Ascending aorta (tissue), 2 donors: ENCODE measurements at regions not wholly inside any gene's neighbourhood (a gene's known extent, or its start where the extent isn't known, plus 50 kb on each side); places are given as distances from the start of the nearest gene placed in this dataset.

ENCODE experiments used
- DNase-seq, 2 donors: peaks; one replicate each; pipeline ENCODE4 v3.0.0-alpha.2; 2019; ENCODE audit warnings: low spot score in 2 of 2
- H3K27ac ChIP-seq, 2 donors: fragments of 200-600 bp; sonication (generic); one replicate each; pipeline ENCODE4 v1.5.1; 2016 to 2017; ENCODE audit warnings: mild to moderate bottlenecking in 1 of 2
- H3K27me3 ChIP-seq: fragments of 200-600 bp; sonication (generic); one replicate; pipeline ENCODE4 v1.5.1; 2017
- H3K36me3 ChIP-seq, 2 donors: fragments of 200-600 bp; sonication (generic); one replicate each; pipeline ENCODE4 v1.5.1; 2016
- H3K4me1 ChIP-seq, 2 donors: fragments of 200-600 bp; sonication (generic); one replicate each; pipeline ENCODE4 v1.5.1; 2016 to 2017; ENCODE audit warnings: mild to moderate bottlenecking in 1 of 2
- H3K4me3 ChIP-seq, 2 donors: fragments of 200-600 bp; sonication (generic); one replicate each; pipeline ENCODE4 v1.5.1; 2016 to 2017; ENCODE audit warnings: mild to moderate bottlenecking in 1 of 2
- H3K9me3 ChIP-seq, 2 donors: fragments of 200-600 bp; sonication (generic); one replicate each; pipeline ENCODE4 v1.5.1; 2016
- CTCF ChIP-seq, 3 experiments: fragments of 200-600 bp in 2 of 3; fragments of 450-650 bp in 1 of 3; sonication (generic) in 2 of 3; IDR thresholded peaks; one replicate each; pipeline ENCODE4 v1.5.1; 2016 to 2019; ENCODE audit warnings: antibody characterized with exemption in 3 of 3, mild to moderate bottlenecking in 1 of 3, moderate library complexity in 1 of 3
- intact Hi-C: fragments of 100-400 bp; cut with DNase I; formaldehyde crosslinking; loops from one replicate; pipeline ENCODE4 v1.15.1; 2023

- H3K4me1 ChIP-seq: no peaks in the 10 kb centered on the region
- TF ChIP-seq CTCF (IDR thresholded peaks at IDR 0.05): no peak
- DNase-seq: no peak
- intact Hi-C loops: no loop called here
- no peaks in the 10 kb centered on the region for H3K27me3 ChIP-seq
- H3K36me3 ChIP-seq: no peaks in the 10 kb centered on the region
- H3K4me3 ChIP-seq: no peak overlapping the region
- H3K9me3 ChIP-seq: no peaks in the 10 kb centered on the region
- H3K27ac ChIP-seq: no peak overlapping the region
Observed at GRCh38 chr13:27713767-27714166, 78.5 kb upstream of the GSX1 start.

GRCh38 chr13:27721681-27722080, 70.6 kb upstream of the GSX1 start:
- no peaks in the 10 kb centered on the region for H3K36me3 ChIP-seq
- no peaks in the 10 kb centered on the region for H3K4me1 ChIP-seq
- H3K27me3 ChIP-seq: no peaks in the 10 kb centered on the region
- no peak overlapping the region for H3K4me3 ChIP-seq
- no peaks in the 10 kb centered on the region for H3K9me3 ChIP-seq
- no peak for TF ChIP-seq CTCF (IDR thresholded peaks at IDR 0.05)
- no peak overlapping the region for H3K27ac ChIP-seq
- no peak for DNase-seq
- intact Hi-C loops: no loop called here

GRCh38 chr13:27728271-27728670, 64.0 kb upstream of the GSX1 start:
- DNase-seq: no peak
- H3K4me3 ChIP-seq: no peak overlapping the region
- no peaks in the 10 kb centered on the region for H3K27me3 ChIP-seq
- no peaks in the 10 kb centered on the region for H3K36me3 ChIP-seq
- H3K27ac ChIP-seq: no peak overlapping the region
- TF ChIP-seq CTCF (IDR thresholded peaks at IDR 0.05): no peak
- no peaks in the 10 kb centered on the region for H3K9me3 ChIP-seq
- intact Hi-C loops: no loop called here
- no peaks in the 10 kb centered on the region for H3K4me1 ChIP-seq

- no peak overlapping the region for H3K4me3 ChIP-seq
- no peaks in the 10 kb centered on the region for H3K4me1 ChIP-seq
- no peaks in the 10 kb centered on the region for H3K27me3 ChIP-seq
- no peak for DNase-seq
- no peaks in the 10 kb centered on the region for H3K36me3 ChIP-seq
- TF ChIP-seq CTCF (IDR thresholded peaks at IDR 0.05): no peak
- intact Hi-C loops: no loop called here
- H3K27ac ChIP-seq: no peak overlapping the region
- no peaks in the 10 kb centered on the region for H3K9me3 ChIP-seq
Observed at GRCh38 chr13:27730191-27730590, 62.1 kb upstream of the GSX1 start.
